HCT116 (cell line): ENCODE measurements at regions not wholly inside any gene's neighbourhood (a gene's known extent, or its start where the extent isn't known, plus 50 kb on each side); places are given as distances from the start of the nearest gene placed in this dataset.

Experiments used
- ATAC-seq: fragments of 200-7000 bp; cut with Tn5 transposase; 2 replicates; pipeline ENCODE4 v1.9.1; 2020; ENCODE audit warnings: mild to moderate bottlenecking, moderate library complexity
- BruUV-seq: library from RNA; stranded (reverse); fragments of 400-500 nt; replicated peaks from 2 replicates; lab custom pipeline; 2021; lab: Mats Ljungman, UMichigan
- CTCF ChIA-PET: fragments of 300-600 bp; sonication (Branson Sonifier 250); formaldehyde crosslinking; loops from one replicate; lab custom pipeline; 2021; ENCODE audit warnings: antibody characterized with exemption; lab: Charles Lee
- POLR2A ChIA-PET: fragments of 300-600, 350-600 bp; sonication (Branson Sonifier 250); formaldehyde crosslinking; loops from one replicate; lab custom pipeline; 2021; ENCODE audit warnings: antibody characterized with exemption; lab: Charles Lee
- RAD21 ChIA-PET, 2 experiments: fragments of 300-600 bp; sonication (Branson Sonifier 250); formaldehyde crosslinking; loops; one replicate each; lab custom pipeline; 2023; ENCODE audit warnings: low total read pairs in 2 of 2; ENCODE audit not compliant: uncharacterized antibody in 2 of 2, unreplicated experiment in 2 of 2, low non-redundant PET in 1 of 2; lab: Charles Lee
- DNase-seq: peaks from one replicate; pipeline ENCODE4 v3.0.0-alpha.2; 2010; ENCODE audit warnings: low read depth, low spot score
- H2AFZ ChIP-seq: fragments of 200-600 bp; shearing (Covaris generic), sonication (generic); 2 replicates; pipeline ENCODE4 v1.6.1; 2017; ENCODE audit warnings: low read depth, mixed run types, mixed read lengths, antibody characterized with exemption, low read length; ENCODE audit not compliant: poor library complexity, severe bottlenecking
- H3K27ac ChIP-seq: 2 replicates; pipeline ENCODE4 v1.5.1; 2012; ENCODE audit warnings: low read depth, low read length
- H3K27me3 ChIP-seq: fragments of 200-600 bp; sonication (generic); 2 replicates; pipeline ENCODE4 v1.6.1; 2016; ENCODE audit warnings: mixed run types, low read length, mixed read lengths; ENCODE audit not compliant: insufficient read depth
- H3K36me3 ChIP-seq, 2 experiments: fragments of 200-500 bp in 1 of 2; fragments of 200-600 bp in 1 of 2; sonication (Bioruptor generic) in 1 of 2; sonication (generic) in 1 of 2; 2 replicates each; pipeline versions ENCODE4 v1.5.1 to v1.6.1; 2014 to 2016; ENCODE audit warnings: low read length in 2 of 2, inconsistent platforms in 1 of 2, mixed read lengths in 1 of 2, mixed run types in 1 of 2; ENCODE audit not compliant: insufficient read depth in 2 of 2, control insufficient read depth in 1 of 2
- H3K4me1 ChIP-seq, 2 experiments: fragments of 200-600 bp in 1 of 2; sonication (generic) in 1 of 2; 2 replicates each; pipeline versions ENCODE4 v1.5.1 to v1.6.1; 2012 to 2017; ENCODE audit warnings: low read length in 2 of 2, inconsistent platforms in 1 of 2, mild to moderate bottlenecking in 1 of 2, mixed read lengths in 1 of 2, mixed run types in 1 of 2, moderate library complexity in 1 of 2; ENCODE audit not compliant: insufficient read depth in 2 of 2, control insufficient read depth in 1 of 2
- H3K4me2 ChIP-seq: fragments of 200-600 bp; sonication (generic); 2 replicates; pipeline ENCODE4 v1.6.1; 2017; ENCODE audit warnings: mixed run types, low read length, mixed read lengths
- H3K4me3 ChIP-seq, 2 experiments: fragments of 200-600 bp in 1 of 2; sonication (generic) in 1 of 2; replicated peaks in 1 of 2; 2 replicates each; pipeline ENCODE4 v1.5.1; 2011 to 2016; ENCODE audit warnings: low read length in 2 of 2, control low read depth in 1 of 2, low read depth in 1 of 2, mild to moderate bottlenecking in 1 of 2, mixed read lengths in 1 of 2, mixed run types in 1 of 2
- H3K79me2 ChIP-seq: fragments of 200-600 bp; sonication (generic); 2 replicates; pipeline ENCODE4 v1.6.1; 2017; ENCODE audit warnings: mild to moderate bottlenecking, mixed run types, low read length, moderate library complexity, mixed read lengths; ENCODE audit not compliant: insufficient read depth
- H3K9ac ChIP-seq: fragments of 200-600 bp; sonication (generic); 2 replicates; pipeline ENCODE4 v1.6.1; 2016; ENCODE audit warnings: low read length, mixed read lengths
- H3K9me2 ChIP-seq: fragments of 200-600 bp; sonication (generic), shearing (Covaris generic); 2 replicates; pipeline ENCODE4 v1.6.1; 2017; ENCODE audit warnings: mixed run types, mild to moderate bottlenecking, moderate library complexity; ENCODE audit not compliant: insufficient read depth
- H3K9me3 ChIP-seq, 2 experiments: fragments of 200-500 bp in 1 of 2; fragments of 200-600 bp in 1 of 2; sonication (Bioruptor generic) in 1 of 2; sonication (generic) in 1 of 2; 2 replicates each; pipeline ENCODE4 v1.6.1; 2014 to 2017; ENCODE audit warnings: low read length in 2 of 2, mixed read lengths in 2 of 2, inconsistent platforms in 1 of 2, low read depth in 1 of 2, mild to moderate bottlenecking in 1 of 2, mixed run types in 1 of 2, moderate library complexity in 1 of 2; ENCODE audit not compliant: control insufficient read depth in 1 of 2, insufficient read depth in 1 of 2
- H4K20me1 ChIP-seq: fragments of 200-600 bp; sonication (generic), shearing (Covaris generic); 2 replicates; pipeline ENCODE4 v1.6.1; 2017; ENCODE audit warnings: mixed run types, mild to moderate bottlenecking, moderate library complexity; ENCODE audit not compliant: insufficient read depth
- ATF3 ChIP-seq: IDR thresholded peaks from 2 replicates; pipeline ENCODE4 v1.6.1; 2012
- CEBPB ChIP-seq: IDR thresholded peaks from 2 replicates; pipeline ENCODE4 v1.6.1; 2012; ENCODE audit warnings: low read depth
- CTCF ChIP-seq, 3 experiments: fragments of 200-600 bp in 1 of 3; sonication (generic) in 1 of 3; IDR thresholded peaks in 2 of 3; conservative IDR thresholded peaks in 1 of 3; 2 replicates each; pipeline ENCODE4 v1.5.1; 2012 to 2017; ENCODE audit warnings: low read depth in 2 of 3, low read length in 2 of 3, antibody characterized with exemption in 1 of 3, borderline replicate concordance in 1 of 3, control low read depth in 1 of 3, mild to moderate bottlenecking in 1 of 3, mixed read lengths in 1 of 3, mixed run types in 1 of 3, moderate library complexity in 1 of 3; ENCODE audit not compliant: insufficient read depth in 1 of 3
- EGR1 ChIP-seq: IDR thresholded peaks from 2 replicates; pipeline ENCODE4 v1.6.1; 2012; ENCODE audit warnings: low read depth
- ELF1 ChIP-seq: IDR thresholded peaks from 2 replicates; pipeline ENCODE4 v1.6.1; 2012; ENCODE audit warnings: low read depth, borderline replicate concordance
- EZH2 ChIP-seq: fragments of 200-600 bp; sonication (generic); IDR thresholded peaks from 2 replicates; pipeline ENCODE4 v1.6.1; 2017; ENCODE audit warnings: antibody characterized with exemption, mixed run types
- EZH2phosphoT487 ChIP-seq: fragments of 200-600 bp; IDR thresholded peaks from 2 replicates; pipeline ENCODE4 v1.6.1; 2018; ENCODE audit warnings: antibody characterized with exemption, borderline replicate concordance
- FOSL1 ChIP-seq: IDR thresholded peaks from 2 replicates; pipeline ENCODE4 v1.6.1; 2012; ENCODE audit warnings: low read depth
- JUND ChIP-seq: IDR thresholded peaks from 2 replicates; pipeline ENCODE4 v1.6.1; 2012
- POLR2A ChIP-seq: IDR thresholded peaks from 2 replicates; pipeline ENCODE4 v1.7.0; 2011; ENCODE audit warnings: borderline replicate concordance; ENCODE audit not compliant: insufficient read depth, insufficient read length; ENCODE audit errors: extremely low read depth
- POLR2AphosphoS5 ChIP-seq: IDR thresholded peaks from 2 replicates; pipeline ENCODE4 v1.6.1; 2011; ENCODE audit warnings: mild to moderate bottlenecking, low read depth, low read length, moderate library complexity
- RAD21 ChIP-seq: IDR thresholded peaks from 2 replicates; pipeline ENCODE4 v1.6.1; 2012; ENCODE audit warnings: low read depth, mild to moderate bottlenecking
- REST ChIP-seq: IDR thresholded peaks from 2 replicates; pipeline ENCODE4 v1.6.1; 2012; ENCODE audit warnings: low read depth
- SIN3A ChIP-seq: IDR thresholded peaks from 2 replicates; pipeline ENCODE4 v1.6.1; 2012; ENCODE audit warnings: low read depth
- SP1 ChIP-seq: IDR thresholded peaks from 2 replicates; pipeline ENCODE4 v1.6.1; 2012; ENCODE audit warnings: low read depth
- SRF ChIP-seq: IDR thresholded peaks from 2 replicates; pipeline ENCODE4 v1.6.1; 2012; ENCODE audit warnings: low read depth
- TCF7L2 ChIP-seq: IDR thresholded peaks from 2 replicates; pipeline ENCODE4 v1.7.0; 2011; ENCODE audit warnings: borderline replicate concordance, inconsistent platforms; ENCODE audit not compliant: insufficient read depth, insufficient read length; ENCODE audit errors: extremely low read depth
- YY1 ChIP-seq: IDR thresholded peaks from 2 replicates; pipeline ENCODE4 v1.6.1; 2011; ENCODE audit warnings: low read length, low read depth, moderate library complexity, mild to moderate bottlenecking; ENCODE audit not compliant: insufficient replicate concordance; ENCODE audit errors: extremely low read depth
- ZBTB33 ChIP-seq: IDR thresholded peaks from 2 replicates; pipeline ENCODE4 v1.6.1; 2011; ENCODE audit warnings: mild to moderate bottlenecking, low read length, moderate library complexity; ENCODE audit not compliant: insufficient replicate concordance; ENCODE audit errors: extremely low read depth
- ZNF274 ChIP-seq: fragments of 200-500 bp; sonication (Bioruptor generic); IDR thresholded peaks from 2 replicates; pipeline ENCODE4 v1.6.1; 2014; ENCODE audit warnings: mild to moderate bottlenecking, low read depth, low read length, inconsistent platforms
- intact Hi-C: fragments of 100-400 bp; cut with micrococcal nuclease; formaldehyde crosslinking; loops from 2 replicates; pipeline ENCODE4 v1.10.0; 2022

- no TSS peak for BruUV-seq
- ATAC-seq (no peak), DNase-seq (no peak)
- Histone ChIP-seq H3K9me2 (no peaks in the 10 kb centered on the region), H3K27ac (no peak overlapping the region), H3K9me3 (no peaks in the 10 kb centered on the region), H3K9ac (no peak overlapping the region), H2AFZ (no peak overlapping the region), H3K79me2 (no peaks in the 10 kb centered on the region), H3K4me2 (no peak overlapping the region), H3K36me3 (no peaks in the 10 kb centered on the region), H3K4me3 (no peak overlapping the region), H3K4me1 (no peaks in the 10 kb centered on the region; a peak in 1 of 4 replicates), H3K27me3 (no peaks in the 10 kb centered on the region), H4K20me1 (no peaks in the 10 kb centered on the region)
- RAD21 ChIA-PET = no interaction called here
- POLR2A ChIA-PET = no interaction called here
- CTCF ChIA-PET = no interaction called here
- intact Hi-C loops = no loop called here
- no peak for TF ChIP-seq ZBTB33
- TF ChIP-seq YY1 = no peak
- no peak for TF ChIP-seq EZH2phosphoT487
- TF ChIP-seq EGR1 = no peak
- no peak for TF ChIP-seq REST
- no peak for TF ChIP-seq RAD21
- no peak for TF ChIP-seq JUND
- TF ChIP-seq ZNF274 = no peak
- no peak for TF ChIP-seq ELF1
- no peak for TF ChIP-seq SP1
- no peak for TF ChIP-seq FOSL1
- no peak for TF ChIP-seq POLR2AphosphoS5
- no peak for TF ChIP-seq TCF7L2
- no peak for TF ChIP-seq ATF3
- no peak for TF ChIP-seq CEBPB
- TF ChIP-seq SIN3A = no peak
- no peak for TF ChIP-seq SRF
- TF ChIP-seq CTCF (IDR thresholded peaks at IDR 0.05 in 2 of 3, conservative IDR thresholded peaks at IDR 0.05 in 1 of 3; ENCODE audit: borderline replicate concordance in 1 of 3, insufficient read depth in 1 of 3, low read depth in 2 of 3, low read length in 2 of 3) = no peak
- TF ChIP-seq POLR2A = no peak
- no peak for TF ChIP-seq EZH2
These were observed 1188.5 kb upstream of the NRXN1 start for GRCh38 chr2:52220393-52220792.
